Right lobe of liver (tissue), 6 donors: ENCODE measurements at regions not wholly inside any gene's neighbourhood (a gene's known extent, or its start where the extent isn't known, plus 50 kb on each side); places are given as distances from the start of the nearest gene placed in this dataset.

Experiments
- ATAC-seq, 4 donors: fragments of 200-7000 bp; cut with Tn5 transposase; one replicate each; pipeline ENCODE4 v1.9.1; 2020; ENCODE audit warnings: mild to moderate bottlenecking in 4 of 4, moderate library complexity in 4 of 4
- DNase-seq, 3 donors: peaks; one replicate each; pipeline ENCODE4 v3.0.0-alpha.2; 2020
- H3K27ac ChIP-seq, 3 donors: fragments of 200-600 bp; one replicate each; pipeline ENCODE4 v1.8.0; 2022
- H3K27me3 ChIP-seq, 2 donors: fragments of 200-600 bp; one replicate each; pipeline ENCODE4 v1.8.0; 2022
- H3K36me3 ChIP-seq, 4 donors: fragments of 200-600 bp; sonication (generic) in 1 of 4; one replicate each; pipeline versions ENCODE4 v1.5.1 to v1.8.0; 2017 to 2022; ENCODE audit warnings: control low read depth in 1 of 4
- H3K4me1 ChIP-seq, 4 donors: fragments of 200-600 bp; sonication (generic) in 1 of 4; one replicate each; pipeline versions ENCODE4 v1.5.1 to v1.8.0; 2017 to 2022; ENCODE audit warnings: control low read depth in 1 of 4
- H3K4me3 ChIP-seq, 3 donors: fragments of 200-600 bp; one replicate each; pipeline ENCODE4 v1.8.0; 2022
- H3K9me3 ChIP-seq, 4 donors: fragments of 200-600 bp; sonication (generic) in 1 of 4; one replicate each; pipeline versions ENCODE4 v1.5.1 to v1.8.0; 2017 to 2022; ENCODE audit warnings: control low read depth in 1 of 4
- POLR2A ChIP-seq: fragments of 450-650 bp; IDR thresholded peaks from one replicate; pipeline ENCODE4 v1.6.1; 2017; ENCODE audit warnings: antibody characterized with exemption, mild to moderate bottlenecking
- WGBS: methylation state at CpG from one replicate; pipeline ENCODE4 v1.1.6; 2018; ENCODE audit warnings: low coverage, low lambda C conversion rate; ENCODE audit not compliant: insufficient coverage; ENCODE audit errors: missing lambda C conversion rate; 5-methylcytosine and 5-hydroxymethylcytosine counted together
- intact Hi-C, 2 donors: fragments of 100-400 bp; cut with DNase I; formaldehyde crosslinking; loops; one replicate each; pipeline versions ENCODE4 v1.11.2 to v1.14.1; 2022
- TF ChIP-seq, protein P1 (sequence below), 4 donors: fragments of 200-600 bp in 3 of 4; fragments of 450-650 bp in 1 of 4; IDR thresholded peaks; one replicate each; pipeline versions ENCODE4 v1.5.1 to v1.8.0; 2016 to 2022; ENCODE audit warnings: antibody characterized with exemption in 4 of 4, mild to moderate bottlenecking in 2 of 4
- donor health status: DM: no; HTN: yes; CAD: no.
- donor health status: DM: no; HTN: no; CAD: no.
- donor health status: DM: no; HTN: no; CAD: no.
- donor health status: DM: no; HTN: yes; CAD: no.
- donor health status: DM: no; HTN: yes; CAD: no.

DNA sequence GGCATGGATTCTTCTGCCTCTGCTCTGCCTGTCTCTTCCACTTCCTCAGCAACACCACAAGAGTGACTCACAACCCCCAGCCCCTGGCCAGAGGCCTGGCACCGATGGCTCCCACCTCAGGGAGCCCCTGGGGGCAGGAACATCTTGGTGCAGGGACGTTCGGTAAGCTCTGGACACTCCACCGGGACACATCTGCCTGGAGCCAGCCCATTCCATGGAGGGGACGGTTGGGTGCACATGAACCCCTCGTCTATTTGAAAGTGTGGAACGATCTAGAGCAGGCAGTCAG, 246.5 kb downstream of the ERMARD start:
- Histone ChIP-seq H3K9me3 (no peaks in the 10 kb centered on the region), H3K27ac (no peak overlapping the region), H3K4me1 (no peaks in the 10 kb centered on the region), H3K4me3 (no peak overlapping the region), H3K36me3 (no peaks in the 10 kb centered on the region), H3K27me3 (no peaks in the 10 kb centered on the region)
- intact Hi-C loops, result no loop called here
- no peak for TF ChIP-seq POLR2A
- TF ChIP-seq, protein P1, sequence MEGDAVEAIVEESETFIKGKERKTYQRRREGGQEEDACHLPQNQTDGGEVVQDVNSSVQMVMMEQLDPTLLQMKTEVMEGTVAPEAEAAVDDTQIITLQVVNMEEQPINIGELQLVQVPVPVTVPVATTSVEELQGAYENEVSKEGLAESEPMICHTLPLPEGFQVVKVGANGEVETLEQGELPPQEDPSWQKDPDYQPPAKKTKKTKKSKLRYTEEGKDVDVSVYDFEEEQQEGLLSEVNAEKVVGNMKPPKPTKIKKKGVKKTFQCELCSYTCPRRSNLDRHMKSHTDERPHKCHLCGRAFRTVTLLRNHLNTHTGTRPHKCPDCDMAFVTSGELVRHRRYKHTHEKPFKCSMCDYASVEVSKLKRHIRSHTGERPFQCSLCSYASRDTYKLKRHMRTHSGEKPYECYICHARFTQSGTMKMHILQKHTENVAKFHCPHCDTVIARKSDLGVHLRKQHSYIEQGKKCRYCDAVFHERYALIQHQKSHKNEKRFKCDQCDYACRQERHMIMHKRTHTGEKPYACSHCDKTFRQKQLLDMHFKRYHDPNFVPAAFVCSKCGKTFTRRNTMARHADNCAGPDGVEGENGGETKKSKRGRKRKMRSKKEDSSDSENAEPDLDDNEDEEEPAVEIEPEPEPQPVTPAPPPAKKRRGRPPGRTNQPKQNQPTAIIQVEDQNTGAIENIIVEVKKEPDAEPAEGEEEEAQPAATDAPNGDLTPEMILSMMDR (IDR thresholded peaks at IDR 0.05), result no peak
- no peak for DNase-seq
- 47% methylated on average over 3 of the region's 7 CpGs for WGBS
- peak; percentile 11 to 52 (median 32) for ATAC-seq

DNA sequence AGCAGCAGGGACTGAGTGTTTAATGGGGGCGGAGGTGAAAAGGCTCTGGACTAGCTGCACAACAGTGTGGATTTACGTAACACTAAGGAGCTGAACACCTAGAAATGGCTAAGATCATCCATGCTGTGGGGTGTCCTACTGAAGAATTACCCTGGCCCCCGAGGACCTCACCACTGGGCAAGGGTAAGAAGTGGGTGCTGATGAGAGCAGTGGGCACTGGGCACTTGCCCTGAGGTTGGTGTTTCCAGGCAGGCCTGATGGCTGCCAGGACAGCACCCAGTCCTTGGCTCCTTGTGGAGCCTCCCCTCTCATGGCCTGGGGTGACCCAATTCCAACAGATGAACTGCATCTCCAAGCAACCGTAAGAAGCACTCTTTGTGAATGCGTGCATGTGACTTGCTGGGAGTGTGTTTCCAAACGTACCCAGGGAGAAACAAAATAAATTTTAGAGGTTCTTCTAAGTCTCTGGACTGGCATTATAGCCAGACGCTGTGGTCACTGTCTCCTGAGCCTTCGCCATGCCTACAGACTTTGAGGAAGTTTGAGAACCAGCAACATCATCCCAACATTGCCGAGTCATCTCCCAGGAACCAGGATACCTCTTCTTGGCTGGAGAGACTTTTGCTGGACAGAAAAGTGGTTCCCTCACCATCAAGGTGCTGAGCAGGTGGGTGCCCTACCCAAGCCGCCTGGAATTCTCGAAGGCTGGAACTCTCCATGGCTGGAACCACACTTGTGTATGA, 245.9 kb downstream of the ERMARD start:
- no peaks in the 10 kb centered on the region for H3K9me3 ChIP-seq
- no peaks in the 10 kb centered on the region for H3K4me1 ChIP-seq
- no peak overlapping the region for H3K27ac ChIP-seq
- intact Hi-C loops, result no loop called here
- no peak overlapping the region for H3K4me3 ChIP-seq
- peak in 2 of 4 donors; percentile 28 to 45 for ATAC-seq
- TF ChIP-seq POLR2A, result no peak
- TF ChIP-seq, protein P1 (IDR thresholded peaks at IDR 0.05), result no peak
- WGBS, result 87% methylated on average over 9 of the region's 11 CpGs
- no peaks in the 10 kb centered on the region for H3K27me3 ChIP-seq
- H3K36me3 ChIP-seq, result no peaks in the 10 kb centered on the region
- peak in 1 of 3 donors; percentile 30 for DNase-seq

DNA sequence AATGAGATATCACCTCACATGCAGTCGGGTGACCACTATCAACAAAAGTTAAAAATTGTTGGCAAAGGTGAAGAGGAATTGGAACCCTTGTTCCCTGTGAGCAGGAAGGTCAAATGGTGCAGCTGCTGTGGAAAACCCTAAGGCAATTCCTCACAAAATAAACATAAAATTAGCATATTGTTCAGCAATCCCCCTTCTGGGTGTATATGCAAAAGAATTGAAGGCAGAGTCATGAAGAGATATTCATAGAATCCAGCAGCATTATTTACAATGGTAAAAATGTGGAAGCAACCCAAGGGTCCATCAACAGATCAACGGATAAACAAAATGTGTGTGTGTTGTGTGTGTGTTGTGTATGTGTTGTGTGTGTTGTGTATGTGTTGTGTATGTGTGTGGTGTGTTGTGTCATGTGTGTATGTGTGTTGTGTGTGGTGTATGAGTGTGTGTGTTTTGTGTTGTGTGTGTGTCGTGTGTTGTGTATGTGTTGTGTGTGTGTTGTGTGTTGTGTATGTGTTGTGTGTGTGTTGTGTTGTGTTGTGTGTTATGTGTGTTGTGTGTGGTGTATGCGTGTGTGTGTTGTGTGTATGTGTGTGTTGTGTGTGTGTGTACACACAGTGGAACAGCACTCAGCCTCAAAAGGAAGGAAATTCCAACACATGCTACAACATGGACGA, 245.1 kb downstream of the ERMARD start:
- Histone ChIP-seq H3K27ac (no peak overlapping the region), H3K4me3 (no peak overlapping the region), H3K4me1 (no peaks in the 10 kb centered on the region), H3K9me3 (no peaks in the 10 kb centered on the region), H3K27me3 (no peaks in the 10 kb centered on the region), H3K36me3 (no peaks in the 10 kb centered on the region)
- ATAC-seq (no peak), DNase-seq (no peak)
- WGBS, result 72% methylated on average over 3 of the region's 5 CpGs
- intact Hi-C loops, result no loop called here
- TF ChIP-seq, protein P1 (IDR thresholded peaks at IDR 0.05), result no peak
- no peak for TF ChIP-seq POLR2A

DNA sequence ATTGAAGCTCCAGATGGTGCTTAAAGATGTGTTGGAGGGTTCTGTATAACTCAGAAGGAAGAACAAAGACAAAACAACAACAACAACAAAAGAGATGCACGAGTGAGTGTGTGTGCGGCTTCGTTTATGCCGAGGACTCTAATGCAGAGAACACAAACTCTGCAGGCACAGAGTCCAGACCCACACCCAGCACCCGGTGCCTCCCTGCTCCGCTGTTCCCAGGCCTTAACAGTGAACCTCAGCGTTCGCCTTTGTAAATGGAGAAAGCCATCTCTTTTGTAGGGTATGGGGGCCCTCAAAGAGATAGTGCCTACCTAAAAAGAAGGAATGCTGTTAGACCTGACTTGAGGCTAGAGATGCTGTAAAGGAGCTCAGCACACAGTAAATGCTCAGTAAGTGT, 243.3 kb downstream of the ERMARD start:
- intact Hi-C loops, result no loop called here
- WGBS, result 74% methylated on average over 4 of the region's 8 CpGs
- no peak overlapping the region for H3K27ac ChIP-seq
- ATAC-seq (no peak), DNase-seq (peak in 1 of 3 donors; percentile 19)
- H3K4me1 ChIP-seq, result no peaks in the 10 kb centered on the region
- no peak overlapping the region for H3K4me3 ChIP-seq
- TF ChIP-seq POLR2A, result no peak
- TF ChIP-seq, protein P1 (IDR thresholded peaks at IDR 0.05), result no peak
- H3K27me3 ChIP-seq, result no peaks in the 10 kb centered on the region
- H3K9me3 ChIP-seq, result no peaks in the 10 kb centered on the region
- H3K36me3 ChIP-seq, result no peaks in the 10 kb centered on the region
